HCT116 (cell line): ENCODE measurements at regions not wholly inside any gene's neighbourhood (a gene's known extent, or its start where the extent isn't known, plus 50 kb on each side); places are given as distances from the start of the nearest gene placed in this dataset.

ENCODE experiments used
- ATAC-seq: fragments of 200-7000 bp; cut with Tn5 transposase; 2 replicates; pipeline ENCODE4 v1.9.1; 2020; ENCODE audit warnings: mild to moderate bottlenecking, moderate library complexity
- BruUV-seq: library from RNA; stranded (reverse); fragments of 400-500 nt; replicated peaks from 2 replicates; lab custom pipeline; 2021; lab: Mats Ljungman, UMichigan
- CTCF ChIA-PET: fragments of 300-600 bp; sonication (Branson Sonifier 250); formaldehyde crosslinking; loops from one replicate; lab custom pipeline; 2021; ENCODE audit warnings: antibody characterized with exemption; lab: Charles Lee
- POLR2A ChIA-PET: fragments of 300-600, 350-600 bp; sonication (Branson Sonifier 250); formaldehyde crosslinking; loops from one replicate; lab custom pipeline; 2021; ENCODE audit warnings: antibody characterized with exemption; lab: Charles Lee
- RAD21 ChIA-PET, 2 experiments: fragments of 300-600 bp; sonication (Branson Sonifier 250); formaldehyde crosslinking; loops; one replicate each; lab custom pipeline; 2023; ENCODE audit warnings: low total read pairs in 2 of 2; ENCODE audit not compliant: uncharacterized antibody in 2 of 2, unreplicated experiment in 2 of 2, low non-redundant PET in 1 of 2; lab: Charles Lee
- DNase-seq: peaks from one replicate; pipeline ENCODE4 v3.0.0-alpha.2; 2010; ENCODE audit warnings: low read depth, low spot score
- H2AFZ ChIP-seq: fragments of 200-600 bp; shearing (Covaris generic), sonication (generic); 2 replicates; pipeline ENCODE4 v1.6.1; 2017; ENCODE audit warnings: low read depth, mixed run types, mixed read lengths, antibody characterized with exemption, low read length; ENCODE audit not compliant: poor library complexity, severe bottlenecking
- H3K27ac ChIP-seq: 2 replicates; pipeline ENCODE4 v1.5.1; 2012; ENCODE audit warnings: low read depth, low read length
- H3K27me3 ChIP-seq: fragments of 200-600 bp; sonication (generic); 2 replicates; pipeline ENCODE4 v1.6.1; 2016; ENCODE audit warnings: mixed run types, low read length, mixed read lengths; ENCODE audit not compliant: insufficient read depth
- H3K36me3 ChIP-seq, 2 experiments: fragments of 200-500 bp in 1 of 2; fragments of 200-600 bp in 1 of 2; sonication (Bioruptor generic) in 1 of 2; sonication (generic) in 1 of 2; 2 replicates each; pipeline versions ENCODE4 v1.5.1 to v1.6.1; 2014 to 2016; ENCODE audit warnings: low read length in 2 of 2, inconsistent platforms in 1 of 2, mixed read lengths in 1 of 2, mixed run types in 1 of 2; ENCODE audit not compliant: insufficient read depth in 2 of 2, control insufficient read depth in 1 of 2
- H3K4me1 ChIP-seq, 2 experiments: fragments of 200-600 bp in 1 of 2; sonication (generic) in 1 of 2; 2 replicates each; pipeline versions ENCODE4 v1.5.1 to v1.6.1; 2012 to 2017; ENCODE audit warnings: low read length in 2 of 2, inconsistent platforms in 1 of 2, mild to moderate bottlenecking in 1 of 2, mixed read lengths in 1 of 2, mixed run types in 1 of 2, moderate library complexity in 1 of 2; ENCODE audit not compliant: insufficient read depth in 2 of 2, control insufficient read depth in 1 of 2
- H3K4me2 ChIP-seq: fragments of 200-600 bp; sonication (generic); 2 replicates; pipeline ENCODE4 v1.6.1; 2017; ENCODE audit warnings: mixed run types, low read length, mixed read lengths
- H3K4me3 ChIP-seq, 2 experiments: fragments of 200-600 bp in 1 of 2; sonication (generic) in 1 of 2; replicated peaks in 1 of 2; 2 replicates each; pipeline ENCODE4 v1.5.1; 2011 to 2016; ENCODE audit warnings: low read length in 2 of 2, control low read depth in 1 of 2, low read depth in 1 of 2, mild to moderate bottlenecking in 1 of 2, mixed read lengths in 1 of 2, mixed run types in 1 of 2
- H3K79me2 ChIP-seq: fragments of 200-600 bp; sonication (generic); 2 replicates; pipeline ENCODE4 v1.6.1; 2017; ENCODE audit warnings: mild to moderate bottlenecking, mixed run types, low read length, moderate library complexity, mixed read lengths; ENCODE audit not compliant: insufficient read depth
- H3K9ac ChIP-seq: fragments of 200-600 bp; sonication (generic); 2 replicates; pipeline ENCODE4 v1.6.1; 2016; ENCODE audit warnings: low read length, mixed read lengths
- H3K9me2 ChIP-seq: fragments of 200-600 bp; sonication (generic), shearing (Covaris generic); 2 replicates; pipeline ENCODE4 v1.6.1; 2017; ENCODE audit warnings: mixed run types, mild to moderate bottlenecking, moderate library complexity; ENCODE audit not compliant: insufficient read depth
- H3K9me3 ChIP-seq, 2 experiments: fragments of 200-500 bp in 1 of 2; fragments of 200-600 bp in 1 of 2; sonication (Bioruptor generic) in 1 of 2; sonication (generic) in 1 of 2; 2 replicates each; pipeline ENCODE4 v1.6.1; 2014 to 2017; ENCODE audit warnings: low read length in 2 of 2, mixed read lengths in 2 of 2, inconsistent platforms in 1 of 2, low read depth in 1 of 2, mild to moderate bottlenecking in 1 of 2, mixed run types in 1 of 2, moderate library complexity in 1 of 2; ENCODE audit not compliant: control insufficient read depth in 1 of 2, insufficient read depth in 1 of 2
- H4K20me1 ChIP-seq: fragments of 200-600 bp; sonication (generic), shearing (Covaris generic); 2 replicates; pipeline ENCODE4 v1.6.1; 2017; ENCODE audit warnings: mixed run types, mild to moderate bottlenecking, moderate library complexity; ENCODE audit not compliant: insufficient read depth
- ELF1 ChIP-seq: IDR thresholded peaks from 2 replicates; pipeline ENCODE4 v1.6.1; 2012; ENCODE audit warnings: low read depth, borderline replicate concordance
- EZH2phosphoT487 ChIP-seq: fragments of 200-600 bp; IDR thresholded peaks from 2 replicates; pipeline ENCODE4 v1.6.1; 2018; ENCODE audit warnings: antibody characterized with exemption, borderline replicate concordance
- FOSL1 ChIP-seq: IDR thresholded peaks from 2 replicates; pipeline ENCODE4 v1.6.1; 2012; ENCODE audit warnings: low read depth
- POLR2A ChIP-seq: IDR thresholded peaks from 2 replicates; pipeline ENCODE4 v1.7.0; 2011; ENCODE audit warnings: borderline replicate concordance; ENCODE audit not compliant: insufficient read depth, insufficient read length; ENCODE audit errors: extremely low read depth
- REST ChIP-seq: IDR thresholded peaks from 2 replicates; pipeline ENCODE4 v1.6.1; 2012; ENCODE audit warnings: low read depth
- SP1 ChIP-seq: IDR thresholded peaks from 2 replicates; pipeline ENCODE4 v1.6.1; 2012; ENCODE audit warnings: low read depth
- TCF7L2 ChIP-seq: IDR thresholded peaks from 2 replicates; pipeline ENCODE4 v1.7.0; 2011; ENCODE audit warnings: borderline replicate concordance, inconsistent platforms; ENCODE audit not compliant: insufficient read depth, insufficient read length; ENCODE audit errors: extremely low read depth
- ZBTB33 ChIP-seq: IDR thresholded peaks from 2 replicates; pipeline ENCODE4 v1.6.1; 2011; ENCODE audit warnings: mild to moderate bottlenecking, low read length, moderate library complexity; ENCODE audit not compliant: insufficient replicate concordance; ENCODE audit errors: extremely low read depth
- intact Hi-C: fragments of 100-400 bp; cut with micrococcal nuclease; formaldehyde crosslinking; loops from 2 replicates; pipeline ENCODE4 v1.10.0; 2022

DNA sequence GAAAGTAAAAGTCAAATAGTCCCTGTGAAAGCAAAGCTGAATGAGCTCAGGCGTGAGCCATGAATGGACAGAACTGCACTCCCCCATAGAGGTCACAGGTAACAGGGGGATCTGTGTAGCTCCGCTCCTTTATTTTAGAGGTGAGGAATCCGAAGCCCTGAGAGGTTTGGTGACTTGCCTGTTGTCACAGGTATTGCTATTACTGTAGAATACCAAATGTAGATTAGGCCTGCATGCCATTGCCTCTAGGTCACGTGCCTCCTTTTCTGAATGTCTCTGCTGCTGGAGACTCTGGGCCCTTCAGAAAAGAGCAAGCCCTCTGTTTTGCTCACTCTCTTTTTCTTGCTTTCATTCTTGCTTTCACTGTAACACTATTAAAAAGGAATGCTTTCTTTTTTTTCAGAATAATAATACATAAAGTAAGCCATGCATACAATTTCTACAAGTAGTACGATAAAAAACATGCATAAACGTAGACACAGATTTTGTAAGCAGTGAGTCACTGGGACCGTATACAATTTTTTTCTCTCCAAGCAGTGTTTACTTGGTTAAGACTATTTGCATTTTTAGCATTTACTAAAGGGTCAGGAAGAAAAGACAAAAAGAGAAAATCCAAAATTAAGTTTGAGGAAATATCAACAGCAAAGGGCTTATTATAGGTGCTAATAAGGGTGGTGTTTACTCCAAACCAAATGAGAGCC is 568.7 kb upstream of the ADAMTS16 start:
- H3K36me3 ChIP-seq = no peaks in the 10 kb centered on the region
- H3K9me3 ChIP-seq = peaks cover 0 to 46% of the 10 kb centered on the region in 2 experiments; a peak in 3 of 4 replicates
- H3K79me2 ChIP-seq = no peaks in the 10 kb centered on the region
- ATAC-seq (no peak), DNase-seq (no peak)
- POLR2A ChIA-PET = no interaction called here
- H2AFZ ChIP-seq = no peak overlapping the region
- no peaks in the 10 kb centered on the region for H4K20me1 ChIP-seq
- no peaks in the 10 kb centered on the region for H3K4me1 ChIP-seq
- CTCF ChIA-PET = no interaction called here
- no peak overlapping the region for H3K9ac ChIP-seq
- TF ChIP-seq POLR2A (no peak), TCF7L2 (no peak), REST (no peak), ZBTB33 (no peak), ELF1 (no peak), SP1 (no peak), EZH2phosphoT487 (no peak), FOSL1 (no peak)
- no peaks in the 10 kb centered on the region for H3K9me2 ChIP-seq
- no TSS peak for BruUV-seq
- H3K4me2 ChIP-seq = no peak overlapping the region
- intact Hi-C loops = no loop called here
- no peak overlapping the region for H3K27ac ChIP-seq
- H3K27me3 ChIP-seq = no peaks in the 10 kb centered on the region
- RAD21 ChIA-PET = no interaction called here
- no peak overlapping the region for H3K4me3 ChIP-seq
